Stimulated activated CD4-positive, alpha-beta T cell treated with anti-CD3 and anti-CD28 coated beads, TNF-alpha, amount 100 ng/mL, for 24 hours (primary cell): ENCODE measurements at regions not wholly inside any gene's neighbourhood (a gene's known extent, or its start where the extent isn't known, plus 50 kb on each side); places are given as distances from the start of the nearest gene placed in this dataset.

Experiments used
- DNase-seq, 3 experiments: peaks; one replicate each; pipeline ENCODE4 v3.0.0-alpha.2; 2020; ENCODE audit warnings: low read depth in 3 of 3

GRCh38 chr11:109972939-109973338 is 120.3 kb upstream of the ZC3H12C start:
- no peak for DNase-seq

GRCh38 chr11:109973486-109973885 is 119.7 kb upstream of the ZC3H12C start:
- DNase-seq = no peak

GRCh38 chr11:109974523-109974922 is 118.7 kb upstream of the ZC3H12C start:
- no peak for DNase-seq

GRCh38 chr11:109978895-109979294 is 114.3 kb upstream of the ZC3H12C start:
- no peak for DNase-seq

- DNase-seq = no peak
Observed at GRCh38 chr11:109981031-109981636, 112.1 kb upstream of the ZC3H12C start.

GRCh38 chr11:109983358-109983757 is 109.8 kb upstream of the ZC3H12C start:
- no peak for DNase-seq

GRCh38 chr11:109984634-109985289 is 108.4 kb upstream of the ZC3H12C start:
- no peak for DNase-seq

- no peak for DNase-seq
Observed at GRCh38 chr11:109986488-109986887, 106.7 kb upstream of the ZC3H12C start.

GRCh38 chr11:109991835-109992234 is 101.4 kb upstream of the ZC3H12C start:
- DNase-seq = no peak

GRCh38 chr11:109993786-109994185 is 99.4 kb upstream of the ZC3H12C start:
- DNase-seq = no peak

- DNase-seq = no peak
Observed at GRCh38 chr11:109994907-109995306, 98.3 kb upstream of the ZC3H12C start.

- DNase-seq = no peak
Observed at GRCh38 chr11:109996060-109996459, 97.1 kb upstream of the ZC3H12C start.

GRCh38 chr11:109998921-109999320 is 94.3 kb upstream of the ZC3H12C start:
- no peak for DNase-seq

- no peak for DNase-seq
Observed at GRCh38 chr11:110000031-110000502, 93.1 kb upstream of the ZC3H12C start.

- no peak for DNase-seq
Observed at GRCh38 chr11:110000850-110001249, 92.3 kb upstream of the ZC3H12C start.

GRCh38 chr11:110003426-110003825 is 89.8 kb upstream of the ZC3H12C start:
- no peak for DNase-seq

GRCh38 chr11:110011595-110011994 is 81.6 kb upstream of the ZC3H12C start:
- DNase-seq = no peak

GRCh38 chr11:110015695-110016094 is 77.5 kb upstream of the ZC3H12C start:
- DNase-seq = no peak

GRCh38 chr11:110019675-110020074 is 73.5 kb upstream of the ZC3H12C start:
- DNase-seq = no peak

GRCh38 chr11:110022548-110022947 is 70.6 kb upstream of the ZC3H12C start:
- no peak for DNase-seq

- no peak for DNase-seq
Observed at GRCh38 chr11:110023711-110024110, 69.5 kb upstream of the ZC3H12C start.

- DNase-seq = no peak
Observed at GRCh38 chr11:110026858-110027626, 66.2 kb upstream of the ZC3H12C start.
